Left lung (tissue), 4 donors: ENCODE measurements at regions not wholly inside any gene's neighbourhood (a gene's known extent, or its start where the extent isn't known, plus 50 kb on each side); places are given as distances from the start of the nearest gene placed in this dataset.

Experiments
- ATAC-seq: fragments of 200-7000 bp; cut with Tn5 transposase; one replicate; pipeline ENCODE4 v1.9.1; 2020; ENCODE audit warnings: moderate library complexity
- DNase-seq, 4 donors: peaks; one replicate each; pipeline ENCODE4 v3.0.0-alpha.2; 2013 to 2020
- H3K27ac ChIP-seq, 2 donors: fragments of 200-600 bp; sonication (generic) in 1 of 2; one replicate each; pipeline versions ENCODE4 v1.5.0 to v1.8.0; 2020 to 2021
- H3K27me3 ChIP-seq, 2 donors: fragments of 200-600 bp; sonication (generic) in 1 of 2; one replicate each; pipeline versions ENCODE4 v1.5.0 to v1.8.0; 2020 to 2021
- H3K36me3 ChIP-seq, 2 donors: fragments of 200-600 bp; sonication (generic) in 1 of 2; one replicate each; pipeline versions ENCODE4 v1.5.0 to v1.8.0; 2020 to 2021
- H3K4me1 ChIP-seq, 2 donors: fragments of 200-600 bp; one replicate each; pipeline ENCODE4 v1.8.0; 2021
- H3K4me3 ChIP-seq, 2 donors: fragments of 200-600 bp; sonication (generic) in 1 of 2; one replicate each; pipeline versions ENCODE4 v1.5.0 to v1.8.0; 2020 to 2021; ENCODE audit warnings: mild to moderate bottlenecking in 1 of 2
- H3K9me3 ChIP-seq, 2 donors: fragments of 200-600 bp; sonication (generic) in 1 of 2; one replicate each; pipeline versions ENCODE4 v1.5.0 to v1.8.0; 2020 to 2021
- intact Hi-C, 2 donors: fragments of 100-400 bp; cut with DNase I; formaldehyde crosslinking; loops; one replicate each; pipeline versions ENCODE4 v1.11.2 to v1.14.2; 2022
- TF ChIP-seq, protein P1 (sequence below), 2 donors: fragments of 200-600 bp; sonication (generic) in 1 of 2; IDR thresholded peaks; one replicate each; pipeline versions ENCODE4 v1.5.0 to v1.8.0; 2021; ENCODE audit warnings: antibody characterized with exemption in 2 of 2
- donor health status: DM: no; HTN: yes; CAD: no.
- donor health status: DM: no; HTN: no; CAD: no.

DNA sequence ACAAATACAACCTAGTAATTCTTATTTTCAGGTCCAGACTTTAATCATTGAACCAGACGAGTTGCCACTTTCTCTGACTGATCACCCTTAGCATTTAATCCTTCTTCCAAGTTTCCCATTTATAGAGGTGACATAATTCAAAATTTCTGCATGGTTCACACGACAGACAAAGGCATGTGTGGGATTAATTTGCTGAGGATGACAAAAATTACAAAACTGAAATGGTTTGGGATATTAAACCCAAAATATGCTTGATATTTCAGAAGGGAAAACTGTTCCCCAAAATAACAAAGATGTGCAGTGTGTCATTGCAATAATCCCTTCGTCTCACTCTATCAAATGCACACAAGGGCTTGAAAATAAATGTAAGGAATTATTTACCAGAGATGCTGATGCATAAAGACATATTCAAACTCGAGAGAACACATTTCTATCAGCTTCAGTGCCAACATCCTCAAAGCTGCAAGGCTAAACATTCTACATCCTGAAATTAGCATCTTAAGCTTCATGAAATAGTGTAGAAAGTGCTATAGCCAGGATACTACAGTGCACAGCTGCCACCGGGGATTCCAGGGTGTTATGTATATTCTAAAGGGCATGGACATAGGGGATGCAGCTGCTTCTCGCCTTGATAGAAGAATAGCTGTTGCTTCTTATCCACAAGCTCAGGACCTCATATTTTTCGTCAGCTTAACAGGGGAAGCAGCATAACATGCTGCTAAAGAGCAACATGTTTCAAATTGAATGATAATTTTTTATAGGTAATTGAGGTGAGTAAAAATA is 198.7 kb upstream of the SLITRK1 start:
- TF ChIP-seq, protein P1, sequence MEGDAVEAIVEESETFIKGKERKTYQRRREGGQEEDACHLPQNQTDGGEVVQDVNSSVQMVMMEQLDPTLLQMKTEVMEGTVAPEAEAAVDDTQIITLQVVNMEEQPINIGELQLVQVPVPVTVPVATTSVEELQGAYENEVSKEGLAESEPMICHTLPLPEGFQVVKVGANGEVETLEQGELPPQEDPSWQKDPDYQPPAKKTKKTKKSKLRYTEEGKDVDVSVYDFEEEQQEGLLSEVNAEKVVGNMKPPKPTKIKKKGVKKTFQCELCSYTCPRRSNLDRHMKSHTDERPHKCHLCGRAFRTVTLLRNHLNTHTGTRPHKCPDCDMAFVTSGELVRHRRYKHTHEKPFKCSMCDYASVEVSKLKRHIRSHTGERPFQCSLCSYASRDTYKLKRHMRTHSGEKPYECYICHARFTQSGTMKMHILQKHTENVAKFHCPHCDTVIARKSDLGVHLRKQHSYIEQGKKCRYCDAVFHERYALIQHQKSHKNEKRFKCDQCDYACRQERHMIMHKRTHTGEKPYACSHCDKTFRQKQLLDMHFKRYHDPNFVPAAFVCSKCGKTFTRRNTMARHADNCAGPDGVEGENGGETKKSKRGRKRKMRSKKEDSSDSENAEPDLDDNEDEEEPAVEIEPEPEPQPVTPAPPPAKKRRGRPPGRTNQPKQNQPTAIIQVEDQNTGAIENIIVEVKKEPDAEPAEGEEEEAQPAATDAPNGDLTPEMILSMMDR (IDR thresholded peaks at IDR 0.05) = no peak
- peaks cover 0 to 8% of the 10 kb centered on the region in 2 donors for H3K9me3 ChIP-seq
- DNase-seq (no peak), ATAC-seq (no peak)
- no peak overlapping the region for H3K27ac ChIP-seq
- no peaks in the 10 kb centered on the region for H3K36me3 ChIP-seq
- H3K27me3 ChIP-seq = no peaks in the 10 kb centered on the region
- no peaks in the 10 kb centered on the region for H3K4me1 ChIP-seq
- no peak overlapping the region for H3K4me3 ChIP-seq
- intact Hi-C loops = no loop called here

DNA sequence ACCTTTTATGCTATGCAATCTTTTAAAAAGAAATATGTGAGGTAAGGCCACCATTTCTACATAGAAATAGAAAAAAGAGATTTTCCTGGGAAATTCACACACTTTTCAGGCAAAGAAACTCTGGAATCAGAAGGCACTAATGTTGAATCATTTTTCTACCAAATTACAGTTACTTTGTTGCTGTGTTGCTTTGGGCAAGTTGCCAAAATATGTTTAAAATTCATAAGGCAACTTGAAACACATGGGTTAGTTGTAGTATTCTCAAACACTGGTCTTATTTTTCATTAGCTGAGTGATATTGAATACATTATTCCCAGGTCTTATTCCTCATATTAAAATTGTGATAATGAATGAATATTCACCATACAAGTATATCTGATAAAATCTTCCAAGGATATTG is 195.0 kb upstream of the SLITRK1 start:
- no peaks in the 10 kb centered on the region for H3K4me1 ChIP-seq
- H3K27me3 ChIP-seq = no peaks in the 10 kb centered on the region
- no peaks in the 10 kb centered on the region for H3K36me3 ChIP-seq
- no peak overlapping the region for H3K4me3 ChIP-seq
- intact Hi-C loops = no loop called here
- no peaks in the 10 kb centered on the region for H3K9me3 ChIP-seq
- no peak overlapping the region for H3K27ac ChIP-seq
- no peak for DNase-seq
- TF ChIP-seq, protein P1 (IDR thresholded peaks at IDR 0.05) = no peak
- no peak for ATAC-seq

GRCh38 chr13:84076280-84076679 is 194.0 kb upstream of the SLITRK1 start:
- intact Hi-C loops = no loop called here
- H3K27me3 ChIP-seq = no peaks in the 10 kb centered on the region
- H3K4me1 ChIP-seq = no peaks in the 10 kb centered on the region
- H3K27ac ChIP-seq = no peak overlapping the region
- ATAC-seq (no peak), DNase-seq (no peak)
- TF ChIP-seq, protein P1 (IDR thresholded peaks at IDR 0.05) = no peak
- H3K36me3 ChIP-seq = no peaks in the 10 kb centered on the region
- H3K9me3 ChIP-seq = no peaks in the 10 kb centered on the region
- no peak overlapping the region for H3K4me3 ChIP-seq

DNA sequence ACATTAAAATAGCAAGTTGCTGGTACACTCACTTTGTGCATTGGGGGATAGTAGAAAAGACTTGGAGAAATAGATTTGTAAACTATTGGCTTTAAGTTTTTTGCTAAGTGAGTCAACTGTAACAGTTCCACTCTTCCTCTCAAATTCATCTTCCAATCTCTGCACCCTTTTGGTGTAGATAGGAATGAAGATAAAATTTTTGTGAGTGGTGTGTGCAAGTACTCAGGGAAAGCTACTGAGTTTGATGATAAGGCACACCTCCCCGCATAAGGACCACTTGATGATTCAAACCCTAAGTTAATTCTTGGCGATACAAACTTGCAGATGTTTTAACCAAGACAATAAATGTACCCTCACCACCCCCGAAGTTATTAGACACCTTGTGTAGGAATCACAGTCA is 168.3 kb upstream of the SLITRK1 start:
- TF ChIP-seq, protein P1 (IDR thresholded peaks at IDR 0.05) = no peak
- intact Hi-C loops = no loop called here
- Histone ChIP-seq H3K27ac (no peak overlapping the region), H3K4me3 (no peak overlapping the region), H3K27me3 (no peaks in the 10 kb centered on the region), H3K36me3 (no peaks in the 10 kb centered on the region), H3K9me3 (peaks cover 0 to 6% of the 10 kb centered on the region in 2 donors), H3K4me1 (no peaks in the 10 kb centered on the region)
- ATAC-seq (no peak), DNase-seq (no peak)

GRCh38 chr13:84049443-84050219 is 167.4 kb upstream of the SLITRK1 start:
- DNase-seq (no peak), ATAC-seq (no peak)
- Histone ChIP-seq H3K36me3 (no peaks in the 10 kb centered on the region), H3K27me3 (no peaks in the 10 kb centered on the region), H3K27ac (no peak overlapping the region), H3K9me3 (peaks cover 0 to 4% of the 10 kb centered on the region in 2 donors), H3K4me3 (no peak overlapping the region), H3K4me1 (no peaks in the 10 kb centered on the region)
- intact Hi-C loops = no loop called here
- TF ChIP-seq, protein P1 (IDR thresholded peaks at IDR 0.05) = no peak
